Calu3 (cell line): ENCODE measurements at regions not wholly inside any gene's neighbourhood (a gene's known extent, or its start where the extent isn't known, plus 50 kb on each side); places are given as distances from the start of the nearest gene placed in this dataset.

Experiments used
- BruUV-seq: library from RNA; stranded (reverse); fragments of 400-500 nt; replicated peaks from 2 replicates; lab custom pipeline; 2021; lab: Mats Ljungman, UMichigan
- CTCF ChIA-PET: fragments of 300-600 bp; sonication (Branson Sonifier 250); formaldehyde crosslinking; loops from one replicate; lab custom pipeline; 2022; ENCODE audit warnings: antibody characterized with exemption; lab: Charles Lee
- DNase-seq: peaks from one replicate; pipeline ENCODE4 v3.0.0; 2022
- H3K27ac Mint-ChIP-seq: one replicate; pipeline ENCODE4 v1.8.0; 2022; ENCODE audit warnings: mixed read lengths; ENCODE audit not compliant: unreplicated experiment
- H3K27me3 Mint-ChIP-seq: one replicate; pipeline ENCODE4 v1.8.0; 2022; ENCODE audit warnings: mixed read lengths; ENCODE audit not compliant: unreplicated experiment
- H3K36me3 Mint-ChIP-seq: one replicate; pipeline ENCODE4 v1.8.0; 2022; ENCODE audit warnings: mild to moderate bottlenecking, moderate library complexity, mixed read lengths; ENCODE audit not compliant: insufficient read depth, unreplicated experiment
- H3K4me1 Mint-ChIP-seq: one replicate; pipeline ENCODE4 v1.8.0; 2022; ENCODE audit warnings: mild to moderate bottlenecking, low read depth, mixed read lengths; ENCODE audit not compliant: unreplicated experiment
- H3K4me3 Mint-ChIP-seq: one replicate; pipeline ENCODE4 v1.8.0; 2022; ENCODE audit warnings: mild to moderate bottlenecking, low read depth, moderate library complexity, mixed read lengths; ENCODE audit not compliant: unreplicated experiment
- H3K9me3 Mint-ChIP-seq: one replicate; pipeline ENCODE4 v1.8.0; 2022; ENCODE audit warnings: low read depth, mixed read lengths; ENCODE audit not compliant: unreplicated experiment
- CTCF ChIP-seq: fragments of 200-600 bp; IDR thresholded peaks from one replicate; pipeline ENCODE4 v1.8.0; 2022; ENCODE audit warnings: antibody characterized with exemption; ENCODE audit not compliant: unreplicated experiment
- intact Hi-C: fragments of 100-400 bp; cut with micrococcal nuclease; formaldehyde crosslinking; loops from one replicate; pipeline ENCODE4 v1.10.0; 2022; ENCODE audit not compliant: unreplicated experiment

GRCh38 chr2:28698545-28698944 is 53.1 kb upstream of the PPP1CB start:
- intact Hi-C loops: no loop called here
- CTCF ChIA-PET: interaction anchor here (0.7 kb wide), 1 partner anchor 15 kb away, joined by 4 read pairs; no protein-coding TSS in a partner anchor
- H3K4me3 Mint-ChIP-seq: no peak overlapping the region

More at GRCh38 chr2:28698545-28698944, 53.1 kb upstream of the PPP1CB start:
- Mint-ChIP-seq H3K4me1 (no peaks in the 10 kb centered on the region), H3K36me3 (no peaks in the 10 kb centered on the region), H3K9me3 (no peaks in the 10 kb centered on the region), H3K27ac (no peak overlapping the region), H3K27me3 (no peaks in the 10 kb centered on the region)
- no peak for TF ChIP-seq CTCF
- BruUV-seq: no TSS peak
- no peak for DNase-seq
